PC-3 (cell line): ENCODE measurements at regions not wholly inside any gene's neighbourhood (a gene's known extent, or its start where the extent isn't known, plus 50 kb on each side); places are given as distances from the start of the nearest gene placed in this dataset.
"Not testable (repeated sequence)": the region's sequence is repeated elsewhere in the genome, so short reads cannot be mapped to it uniquely, and the experiment has no call there.

ENCODE experiments used
- CTCF ChIP-seq: fragments of 300-600 bp; sonication (generic); conservative IDR thresholded peaks from 2 replicates; pipeline ENCODE4 v1.5.1; 2017; ENCODE audit warnings: antibody characterized with exemption, low read depth, mild to moderate bottlenecking, low read length
- EZH2 ChIP-seq: fragments of 300-600 bp; sonication (generic); IDR thresholded peaks from one replicate; pipeline ENCODE4 v1.6.1; 2017; ENCODE audit warnings: antibody characterized with exemption, mild to moderate bottlenecking, low read length; ENCODE audit not compliant: unreplicated experiment
- EZH2phosphoT487 ChIP-seq: fragments of 300-600 bp; sonication (generic); IDR thresholded peaks from 2 replicates; pipeline ENCODE4 v1.6.1; 2018; ENCODE audit warnings: mild to moderate bottlenecking, antibody characterized with exemption, low read length, borderline replicate concordance

- TF ChIP-seq CTCF, EZH2phosphoT487, EZH2: not testable (repeated sequence)
Measured at GRCh38 chr9:42338275-42338674, 154.8 kb downstream of the SPATA31A6 start.
